ENCODE measurements at regions not wholly inside any gene's neighbourhood (a gene's known extent, or its start where the extent isn't known, plus 50 kb on each side); places are given as distances from the start of the nearest gene placed in this dataset.

DNA sequence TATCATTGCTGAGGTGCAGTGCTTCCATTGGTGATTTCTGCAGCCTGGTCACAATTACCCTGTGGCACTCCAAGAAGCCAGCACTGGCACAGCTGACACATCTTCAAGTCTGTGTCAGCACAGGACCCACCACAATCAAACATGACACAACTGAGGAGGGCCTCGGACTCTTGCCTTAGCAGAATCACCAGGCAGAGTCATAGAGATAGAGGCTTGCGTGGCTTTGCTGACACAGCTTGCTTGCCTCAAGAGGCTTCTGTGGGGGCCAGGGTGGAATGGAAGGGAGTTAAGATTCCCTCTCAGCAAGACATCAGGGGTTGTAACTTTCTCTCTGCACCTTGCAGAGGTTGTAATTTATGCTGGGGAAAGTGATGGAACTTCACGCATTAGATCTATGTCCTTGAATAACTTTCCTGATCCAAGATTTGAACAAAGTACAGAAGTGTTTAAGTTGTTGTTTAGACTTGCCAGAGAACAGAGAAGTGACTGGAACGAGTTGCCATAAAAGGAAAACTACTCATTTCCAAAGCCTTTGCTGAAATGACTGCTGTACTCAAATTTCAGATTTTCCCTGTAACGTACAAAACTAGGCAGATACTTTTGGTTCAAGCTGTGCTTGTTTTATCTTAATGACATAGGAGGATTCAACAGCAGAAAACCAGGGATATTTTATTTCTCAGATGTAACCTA, 170.7 kb downstream of the DIPK2A start:
- no peak for DNase-seq

DNA sequence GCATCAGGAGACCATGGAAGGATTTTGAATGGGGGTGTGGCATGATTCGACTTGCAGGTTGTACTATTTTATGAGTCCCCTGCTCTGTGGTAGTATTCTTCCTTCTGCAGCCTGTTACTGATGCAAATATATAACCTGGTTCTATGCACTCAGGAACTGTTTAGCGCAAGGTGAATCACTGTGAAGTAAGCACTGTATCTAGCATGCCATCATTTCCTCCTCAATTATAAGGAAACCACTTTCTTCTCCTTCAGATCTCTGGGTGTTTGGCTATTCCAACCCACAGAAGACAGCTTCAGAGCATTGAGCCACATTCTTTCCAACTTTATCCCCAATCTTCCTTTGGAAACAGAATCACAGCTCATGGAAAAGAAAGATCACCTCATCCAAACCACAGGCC, 176.7 kb downstream of the DIPK2A start:
- DNase-seq = no peak

DNA sequence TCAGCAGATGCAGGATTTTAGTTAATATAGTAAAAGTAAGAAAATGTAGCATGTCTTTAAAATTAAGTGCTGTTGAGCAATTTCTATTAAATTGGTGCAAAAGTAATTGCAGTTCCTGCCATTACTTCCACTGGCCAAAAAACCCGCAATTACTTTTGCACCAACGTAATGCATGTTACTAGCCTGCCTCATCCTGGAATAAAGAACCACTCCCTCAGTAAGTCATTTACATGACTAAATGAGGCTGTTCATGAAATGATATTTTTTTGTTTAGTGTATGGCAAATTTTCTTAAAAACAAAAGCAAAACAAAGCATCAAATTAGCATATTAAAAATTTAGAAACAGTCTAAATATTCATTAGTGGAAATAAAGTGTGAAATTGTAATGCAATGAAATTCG, 180.4 kb downstream of the DIPK2A start:
- DNase-seq = no peak

DNA sequence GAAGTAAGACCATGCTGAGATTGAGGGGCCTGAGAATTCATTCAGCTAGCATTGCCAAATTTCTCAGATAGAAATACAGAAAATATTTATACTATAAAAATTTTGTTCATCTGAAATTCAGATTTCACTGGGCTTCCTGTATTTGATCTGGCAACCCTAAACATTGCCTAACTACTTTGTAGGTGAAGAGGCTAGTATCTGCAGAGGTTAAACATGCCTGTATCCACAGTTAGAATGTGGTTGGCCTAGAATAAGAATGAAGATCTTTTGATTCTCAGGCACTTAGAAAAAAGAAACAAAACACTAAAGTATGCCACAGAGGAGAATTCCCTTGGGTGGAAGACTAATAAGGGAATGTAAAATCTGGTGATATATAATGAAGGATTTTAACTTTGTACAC, 189.0 kb downstream of the DIPK2A start:
- DNase-seq = no peak

DNA sequence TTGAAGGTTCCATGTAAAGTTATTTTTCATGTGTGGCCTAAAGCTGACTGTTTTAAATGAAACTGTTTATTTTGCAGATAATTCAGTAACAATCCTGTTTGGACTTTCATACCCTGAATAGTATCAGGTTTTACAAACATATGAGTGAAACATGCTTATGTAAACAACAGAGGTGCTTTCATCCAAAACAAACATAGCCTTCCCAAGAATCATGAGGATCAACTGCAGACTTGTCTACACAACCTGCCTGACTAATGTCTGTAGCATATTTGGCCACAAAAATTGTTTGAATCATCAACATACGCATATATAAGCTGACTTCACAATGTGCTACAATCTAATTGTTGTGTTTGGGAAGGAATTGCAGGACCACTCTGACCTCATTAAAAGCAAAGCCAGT, 190.4 kb downstream of the DIPK2A start:
- no peak for DNase-seq

DNA sequence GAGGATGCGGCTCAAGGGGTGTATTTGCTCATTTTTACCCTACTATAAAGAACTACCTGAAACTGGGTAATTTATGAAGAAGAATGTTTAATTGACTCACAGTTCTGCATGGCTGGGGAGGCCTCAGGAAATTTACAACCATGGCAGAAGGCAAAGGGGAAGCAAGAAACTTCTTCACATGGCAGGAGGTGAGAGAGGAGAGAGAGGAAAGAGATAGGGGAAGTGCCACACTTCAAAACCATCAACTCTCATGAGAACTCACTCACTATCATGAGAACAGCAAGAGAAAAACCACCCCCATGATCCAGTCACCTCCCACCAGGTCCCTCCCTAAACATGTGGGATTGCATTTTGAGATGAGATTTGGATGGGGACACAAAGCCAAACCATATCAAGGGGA, 192.7 kb downstream of the DIPK2A start:
- DNase-seq = no peak

DNA sequence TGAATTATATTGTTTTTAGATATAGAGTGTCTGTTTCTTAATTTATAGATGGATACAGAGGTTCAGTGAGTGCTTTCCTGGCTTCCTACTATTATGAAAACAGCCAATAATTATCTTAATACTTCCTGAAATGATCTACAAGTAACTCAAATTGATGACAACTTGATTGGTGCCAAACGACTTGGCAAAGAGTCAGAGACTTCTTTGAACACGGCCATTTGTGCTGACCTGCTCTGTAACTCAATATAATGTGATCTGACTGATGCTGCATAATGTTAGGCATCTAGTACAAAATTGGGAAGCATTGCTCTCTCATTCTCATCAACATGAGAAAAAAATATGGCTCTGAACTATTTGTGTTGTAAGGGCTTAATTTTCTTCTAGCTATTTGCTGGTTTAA, 193.9 kb downstream of the DIPK2A start:
- DNase-seq = no peak

DNA sequence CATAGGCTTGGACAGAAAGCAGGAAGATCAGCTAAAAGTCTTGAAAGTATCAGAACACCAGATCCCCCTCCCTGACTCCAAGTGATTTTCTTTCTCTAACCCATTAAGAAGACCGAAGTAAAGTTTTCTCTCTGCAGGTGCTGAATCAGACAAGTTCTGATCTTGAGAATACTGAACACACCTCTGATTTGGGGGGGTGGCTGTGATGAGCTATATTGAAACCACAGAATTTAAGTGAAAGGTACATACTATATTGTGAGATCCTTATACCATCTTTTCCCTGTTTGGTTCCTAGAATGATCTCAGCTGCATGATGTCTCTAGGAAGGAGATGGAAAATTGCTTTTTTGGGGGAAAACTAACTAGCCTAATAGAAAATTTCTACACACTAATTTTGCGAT, 196.0 kb downstream of the DIPK2A start:
- no peak for DNase-seq

DNA sequence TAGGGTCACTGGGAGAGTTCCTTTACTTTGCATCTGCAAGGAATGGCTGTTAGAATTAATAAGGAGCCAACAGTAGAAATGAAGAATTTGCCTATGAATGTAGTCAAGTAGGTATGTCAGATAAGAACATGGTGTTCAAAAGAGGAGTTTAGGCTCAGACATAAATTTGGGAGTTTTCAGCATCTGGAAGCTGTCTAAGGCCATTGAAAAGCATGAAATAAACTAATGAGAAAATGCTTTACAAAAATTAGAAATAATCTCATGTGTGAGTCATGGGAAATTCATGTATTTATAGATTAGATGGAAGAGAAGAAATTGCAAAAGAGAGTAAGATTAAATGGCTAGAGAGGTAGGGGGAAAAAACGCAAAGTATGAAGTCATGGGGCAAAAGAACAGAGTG, 201.9 kb downstream of the DIPK2A start:
- no peak for DNase-seq

DNA sequence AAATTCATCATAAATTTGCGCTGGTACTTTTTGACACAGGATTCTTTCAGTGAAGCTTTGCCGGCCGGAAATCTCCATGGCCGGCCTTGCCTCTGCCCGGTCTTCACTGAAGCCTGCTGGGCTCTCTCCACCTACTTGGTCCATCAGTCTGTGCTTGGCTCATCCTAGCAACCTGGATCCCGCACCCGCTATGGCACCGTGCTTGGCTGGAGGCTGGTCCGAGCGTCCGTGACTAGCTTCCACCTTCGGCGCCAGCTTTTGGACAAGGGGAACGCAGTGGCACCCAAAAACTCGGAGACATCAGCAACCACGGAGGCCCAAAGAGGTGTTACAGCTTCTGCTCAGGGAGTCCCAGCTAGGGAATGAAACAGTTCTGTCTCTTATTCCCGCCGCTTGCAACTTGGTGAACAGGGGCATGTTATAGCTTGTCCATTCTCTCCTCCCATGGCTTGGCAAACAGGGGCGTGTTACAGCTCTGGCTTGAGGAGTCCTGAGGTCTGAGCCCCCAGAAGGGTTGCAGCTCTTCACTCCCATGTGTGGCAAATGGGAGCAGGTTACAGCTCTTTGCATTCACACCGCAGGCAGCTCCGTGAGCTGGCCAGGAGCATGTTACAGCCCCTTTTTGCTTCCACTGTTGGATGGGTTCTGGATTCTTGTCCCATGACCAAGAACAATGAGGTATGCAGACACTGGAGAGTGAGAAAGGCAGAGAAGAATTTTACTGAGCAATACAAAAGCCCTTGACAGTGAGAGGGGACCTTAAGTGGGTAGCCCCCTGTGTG, 204.2 kb downstream of the DIPK2A start:
- DNase-seq = no peak

DNA sequence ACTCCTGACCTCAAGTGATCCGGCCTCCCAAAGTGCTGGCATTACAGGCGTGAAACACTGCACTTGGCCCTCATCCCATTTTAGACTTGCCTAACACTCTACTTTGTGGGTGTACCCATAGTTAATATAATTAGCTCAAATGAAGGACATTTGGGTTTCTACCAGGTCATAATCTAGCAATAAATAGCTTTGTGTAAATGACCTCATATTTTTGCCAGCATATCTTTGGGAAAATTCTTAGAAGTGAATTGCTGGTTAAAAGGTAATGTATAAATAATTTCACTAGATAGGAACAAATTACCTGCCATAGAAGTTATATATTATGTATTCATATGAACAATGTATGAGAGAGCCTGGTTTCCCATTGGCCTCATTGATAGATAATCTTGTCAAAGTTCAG, 206.0 kb downstream of the DIPK2A start:
- DNase-seq = no peak

DNA sequence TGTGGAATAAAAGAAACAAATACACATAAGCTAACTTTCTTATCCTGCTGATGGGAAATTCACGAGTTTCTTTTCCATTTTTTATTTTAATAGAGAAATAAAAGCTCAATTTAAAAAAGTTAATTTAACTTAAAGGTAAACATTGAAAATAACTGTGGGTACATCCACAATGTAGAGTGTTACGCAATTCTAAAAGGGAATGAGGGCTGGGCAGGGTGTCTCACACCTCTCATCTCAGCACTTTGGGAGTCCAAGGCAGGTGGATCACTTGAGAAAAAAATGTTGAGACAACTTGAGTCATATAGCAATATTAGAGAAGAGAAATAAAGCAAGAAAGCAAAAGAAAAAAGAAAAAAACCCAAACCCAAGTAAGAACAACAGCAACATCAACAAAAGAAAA, 207.0 kb downstream of the DIPK2A start:
- DNase-seq = no peak

DNA sequence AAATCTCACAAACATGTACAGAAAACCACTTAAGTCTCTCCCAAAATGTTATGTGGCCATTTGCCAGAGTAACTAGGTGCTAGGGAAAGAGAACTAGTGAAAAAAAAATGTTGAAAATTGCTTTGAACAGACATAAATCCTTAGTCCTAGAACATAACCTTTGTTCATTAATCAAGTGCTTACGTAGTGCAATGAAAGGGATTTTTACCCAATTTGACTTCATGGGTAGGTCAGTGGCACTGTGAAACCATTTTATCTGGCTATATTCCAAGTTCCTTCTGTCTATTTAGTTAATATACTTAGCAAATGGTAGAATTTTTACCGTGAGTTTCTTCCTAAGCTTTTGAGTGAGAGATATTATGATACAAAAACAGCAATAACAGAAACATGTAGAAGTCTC, 209.4 kb downstream of the DIPK2A start:
- DNase-seq = no peak

DNA sequence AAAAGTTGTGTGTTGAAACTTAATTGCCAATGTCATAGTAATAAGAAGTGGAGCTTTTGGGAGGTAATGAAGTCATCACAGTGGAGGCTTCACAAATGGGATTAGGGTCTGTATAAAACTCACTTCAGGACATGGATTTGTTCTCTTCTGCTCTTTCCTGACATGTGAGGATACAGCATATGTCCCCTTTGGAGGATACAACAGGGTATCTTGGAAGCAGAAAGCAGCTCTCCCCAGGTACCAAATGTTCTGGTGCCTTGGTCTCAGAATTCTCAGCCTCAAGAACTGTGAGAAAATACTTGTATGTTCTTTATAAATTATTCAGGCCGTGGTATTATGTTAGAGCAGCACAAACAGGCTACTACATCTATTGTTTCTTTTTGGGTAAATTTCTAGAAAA, 210.9 kb downstream of the DIPK2A start:
- DNase-seq = no peak

DNA sequence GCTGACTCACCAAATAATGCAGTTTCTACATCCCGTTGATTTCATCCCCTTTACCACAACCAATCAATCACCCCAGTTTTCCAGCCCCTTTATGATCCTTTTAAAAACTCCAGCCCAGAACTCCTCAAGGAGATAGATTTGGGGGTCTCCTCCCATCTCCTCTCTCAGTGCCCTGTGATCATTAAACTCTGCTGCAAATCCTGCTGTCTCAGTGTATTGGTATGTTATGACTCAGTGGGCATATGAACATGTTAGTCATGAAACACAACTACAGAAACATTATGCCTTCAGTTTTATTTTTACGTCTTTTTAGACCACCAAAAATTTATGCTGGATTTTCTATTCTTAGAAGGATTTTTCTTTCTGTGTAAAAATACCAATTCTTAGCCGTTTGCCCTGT, 213.7 kb downstream of the DIPK2A start:
- no peak for DNase-seq

DNA sequence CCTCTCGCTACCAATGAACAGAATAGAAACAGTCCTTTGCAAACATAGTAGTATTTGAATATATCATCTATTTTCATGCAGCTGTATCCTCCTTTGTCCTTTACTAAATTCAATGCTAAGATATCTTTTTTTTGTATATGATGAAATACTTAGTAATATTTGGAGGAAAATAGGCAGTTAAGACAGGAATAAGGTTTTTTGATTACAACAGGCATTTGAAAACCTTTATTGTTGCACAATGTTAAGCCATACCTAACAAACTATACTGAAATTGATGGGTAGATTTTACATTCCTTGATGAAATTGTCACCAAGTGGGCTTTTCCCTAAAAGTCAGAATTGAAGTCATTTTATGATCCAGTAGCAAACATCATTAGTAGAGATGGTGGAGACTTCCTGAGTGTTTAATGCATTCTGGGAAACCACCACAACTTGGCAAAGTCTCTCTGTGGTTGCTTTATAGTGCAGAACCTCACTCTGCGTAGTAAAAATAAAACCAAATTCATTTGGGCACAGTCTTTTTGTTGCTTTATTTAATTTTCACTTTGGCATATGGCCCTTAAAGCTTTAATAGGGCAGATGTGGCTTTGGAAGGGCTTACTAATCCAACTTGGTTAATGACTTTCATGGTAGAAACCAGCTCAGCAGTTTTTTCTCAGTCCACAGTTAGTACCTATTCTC, 216.0 kb downstream of the DIPK2A start:
- DNase-seq = no peak

DNA sequence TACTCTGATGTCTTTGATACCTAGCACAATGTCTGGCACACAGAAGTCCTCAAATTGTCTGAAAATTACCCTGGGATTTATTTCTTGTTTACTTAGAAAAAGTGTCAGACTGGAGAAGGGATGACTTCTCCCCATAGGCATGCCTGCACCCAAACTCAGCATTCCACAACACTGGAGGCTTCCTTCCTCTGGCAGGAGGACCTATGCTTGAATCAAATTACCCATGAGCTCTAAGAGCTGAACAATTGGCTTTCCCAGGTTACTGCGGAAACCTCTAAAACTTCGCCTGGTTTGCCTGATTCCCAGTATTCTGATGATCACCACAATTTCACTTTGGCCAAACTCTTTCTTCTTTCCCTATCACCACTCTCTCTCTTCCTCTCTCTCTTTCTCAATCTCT, 217.4 kb downstream of the DIPK2A start:
- DNase-seq = no peak

DNA sequence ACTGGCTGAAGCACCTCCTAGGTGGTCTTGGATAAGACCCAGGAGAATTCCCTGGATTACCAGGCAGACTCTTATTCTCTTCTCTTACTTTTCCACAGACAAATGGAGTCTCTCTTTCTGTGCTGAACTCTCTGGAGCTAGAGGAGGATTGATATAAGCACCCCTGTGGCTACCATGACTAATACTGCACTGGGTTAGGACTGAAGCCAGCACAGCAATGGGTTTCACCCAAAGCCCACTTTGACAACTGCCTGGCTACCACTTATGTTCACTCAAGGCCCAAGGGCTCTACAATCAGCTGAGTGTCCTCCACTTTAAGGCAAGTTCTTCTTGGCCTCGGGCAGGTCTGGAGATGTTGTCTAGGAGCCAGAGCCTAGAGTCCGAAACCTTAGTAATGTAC, 225.5 kb downstream of the DIPK2A start:
- DNase-seq = no peak

DNA sequence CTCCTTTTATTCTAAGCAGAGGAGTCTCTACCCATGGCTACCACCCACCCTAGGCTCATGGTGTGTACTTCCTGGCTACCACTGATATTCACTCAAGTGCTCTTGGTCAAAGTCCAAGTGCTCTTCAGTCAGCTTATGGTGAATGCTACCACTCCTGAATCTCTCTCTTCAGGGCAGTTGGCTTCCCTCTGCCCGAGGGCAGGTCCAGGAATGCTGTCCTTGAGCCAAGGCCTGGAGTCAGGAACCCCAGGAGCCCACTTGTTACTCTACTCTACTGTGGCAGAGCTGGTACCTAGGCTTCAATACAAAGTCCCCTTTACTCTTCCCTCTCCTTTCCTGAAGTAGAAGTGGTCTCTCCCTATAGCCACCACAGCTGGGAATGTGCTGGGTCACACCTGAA, 226.0 kb downstream of the DIPK2A start:
- no peak for DNase-seq

DNA sequence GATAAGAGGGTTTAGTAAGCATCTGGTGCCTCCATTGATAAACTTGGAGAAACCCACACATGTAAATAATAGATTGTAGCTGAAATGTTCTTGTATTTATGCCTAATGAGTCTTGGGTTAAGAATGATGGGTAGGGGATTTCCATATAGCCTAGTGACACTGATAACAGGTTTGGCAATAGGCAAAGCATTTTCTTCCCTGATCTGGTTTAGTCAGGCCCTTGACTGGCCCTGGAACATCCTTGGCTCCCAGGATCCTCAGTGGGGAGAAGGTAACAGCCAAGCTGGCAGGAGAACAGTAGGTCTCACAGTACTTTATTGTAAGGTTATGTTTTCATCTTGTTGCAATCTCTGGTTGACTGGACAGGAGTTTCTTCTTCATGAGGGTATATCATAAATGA, 228.4 kb downstream of the DIPK2A start:
- DNase-seq = no peak

DNA sequence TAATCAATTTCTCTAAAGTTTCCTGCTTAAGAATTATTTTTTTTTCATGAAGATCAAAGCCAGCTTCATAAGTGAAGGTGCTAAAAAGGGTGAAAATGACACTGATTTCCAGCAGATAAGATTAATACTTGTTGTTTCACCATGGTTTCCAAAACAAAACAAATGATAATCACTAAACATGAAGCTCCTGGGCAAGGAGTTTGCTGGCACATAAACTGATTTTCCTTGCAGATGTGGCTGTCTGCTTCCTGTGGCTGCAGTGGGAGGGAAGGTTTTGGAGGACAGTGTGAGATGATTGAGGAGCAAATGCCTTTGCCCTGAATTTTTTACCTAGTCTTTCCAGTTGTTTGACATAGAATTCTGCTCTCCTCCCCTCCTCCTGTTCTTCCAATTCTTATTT, 228.8 kb downstream of the DIPK2A start:
- DNase-seq = no peak

DNA sequence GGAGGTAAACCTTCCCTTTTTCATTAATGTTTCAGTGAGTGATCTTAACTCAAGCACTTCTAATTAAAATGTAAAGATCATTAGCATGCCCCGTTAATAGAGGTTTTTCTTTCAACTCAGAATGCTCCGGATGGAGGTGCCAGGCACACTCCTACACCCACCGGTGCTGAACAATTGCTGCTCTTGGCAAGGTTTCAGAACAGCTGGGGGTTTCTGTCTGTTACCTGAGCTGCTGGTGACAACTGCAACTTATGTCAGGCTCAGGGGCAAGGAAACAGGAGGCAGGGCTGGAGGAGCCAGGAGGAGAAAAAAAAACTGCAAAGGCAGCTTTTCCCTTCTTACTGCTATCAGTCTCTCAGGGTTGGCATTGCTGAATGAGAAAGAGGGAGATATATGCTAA, 250.1 kb downstream of the DIPK2A start:
- no peak for DNase-seq

DNA sequence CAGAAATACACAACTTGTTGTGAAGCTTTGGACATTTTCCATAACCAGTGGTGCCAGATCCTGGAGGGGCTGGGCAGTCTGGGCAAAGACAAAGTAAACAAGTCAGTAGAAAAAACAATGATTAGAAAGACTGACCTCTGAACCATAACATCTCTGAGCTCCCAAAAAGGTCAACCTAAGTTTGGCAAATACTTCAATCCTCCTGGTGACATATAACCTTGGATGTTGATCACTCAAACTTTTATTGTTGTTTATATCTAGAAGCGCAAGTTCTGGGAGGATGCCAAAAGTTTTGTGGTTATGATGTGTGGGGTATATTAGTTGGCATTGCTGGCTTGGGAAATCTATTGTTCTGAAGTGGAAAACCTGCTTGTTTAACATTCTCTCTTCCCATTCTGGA, 257.7 kb downstream of the DIPK2A start:
- DNase-seq = no peak

DNA sequence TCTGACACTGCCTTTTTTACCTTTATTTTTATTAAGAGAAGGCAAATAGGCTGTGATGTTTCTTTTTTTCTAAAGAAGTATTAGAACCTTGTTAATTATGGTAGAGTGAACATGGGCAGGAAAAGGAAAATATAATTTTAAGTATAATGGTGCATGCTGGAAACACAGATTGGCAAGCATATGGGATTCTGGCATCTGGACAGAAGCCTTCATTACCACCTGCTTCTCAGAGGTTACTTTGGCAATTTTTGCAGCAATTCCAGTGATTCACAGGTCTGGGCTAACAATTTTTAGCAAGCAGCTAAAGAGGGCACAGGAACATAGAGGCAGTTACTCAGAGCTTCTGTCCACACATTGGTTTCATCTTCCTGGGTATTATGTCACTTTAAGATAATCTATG, 258.3 kb downstream of the DIPK2A start:
- DNase-seq = no peak

Data from SIG-M5 (cell line).